CD4-positive, alpha-beta T cell (primary cell): ENCODE measurements at regions not wholly inside any gene's neighbourhood (a gene's known extent, or its start where the extent isn't known, plus 50 kb on each side); places are given as distances from the start of the nearest gene placed in this dataset.

ENCODE experiments used
- ATAC-seq: fragments of 200-7000 bp; cut with Tn5 transposase; one replicate; pipeline ENCODE4 v1.10.0; 2022; ENCODE audit warnings: mild to moderate bottlenecking; ENCODE audit not compliant: poor library complexity
- CTCF ChIA-PET: fragments of 350-600 bp; sonication (Branson Sonifier 250); formaldehyde crosslinking; loops from one replicate; lab custom pipeline; 2021; ENCODE audit warnings: antibody characterized with exemption, inconsistent platforms; lab: Charles Lee
- POLR2A ChIA-PET: fragments of 350-600 bp; sonication (Branson Sonifier 250); formaldehyde crosslinking; loops from one replicate; lab custom pipeline; 2021; ENCODE audit warnings: antibody characterized with exemption, inconsistent platforms; lab: Charles Lee
- DNase-seq, 14 experiments: peaks; one replicate each; pipeline ENCODE4 v3.0.0-alpha.2; 2013 to 2020; ENCODE audit warnings: mixed read lengths in 2 of 14
- H3K27ac ChIP-seq, 2 donors: one replicate each; pipeline versions ENCODE4 v1.5.1 to v1.7.0; 2013; ENCODE audit warnings: low read length in 2 of 2, low read depth in 1 of 2, mild to moderate bottlenecking in 1 of 2
- H3K27me3 ChIP-seq, 2 experiments: 1 replicate in 1 of 2; 2 replicates in 1 of 2; pipeline versions ENCODE4 v1.6.1 to v1.7.0; 2013; ENCODE audit warnings: low read length in 2 of 2, control low read depth in 1 of 2, mild to moderate bottlenecking in 1 of 2, moderate library complexity in 1 of 2; ENCODE audit not compliant: insufficient read depth in 2 of 2, control insufficient read depth in 1 of 2
- H3K36me3 ChIP-seq: one replicate; pipeline ENCODE4 v1.6.1; 2013; ENCODE audit warnings: low read length, control low read depth; ENCODE audit not compliant: insufficient read depth
- H3K4me1 ChIP-seq: one replicate; pipeline ENCODE4 v1.6.1; 2013; ENCODE audit warnings: low read length, control low read depth; ENCODE audit not compliant: insufficient read depth
- H3K4me3 ChIP-seq: one replicate; pipeline ENCODE4 v1.5.1; 2013; ENCODE audit warnings: mild to moderate bottlenecking, low read length, moderate library complexity
- H3K9me3 ChIP-seq, 2 experiments: 1 replicate in 1 of 2; 2 replicates in 1 of 2; pipeline versions ENCODE4 v1.6.1 to v1.7.0; 2013; ENCODE audit warnings: low read length in 2 of 2, mild to moderate bottlenecking in 2 of 2, control low read depth in 1 of 2, moderate library complexity in 1 of 2; ENCODE audit not compliant: control insufficient read depth in 1 of 2, insufficient read depth in 1 of 2
- H3K27ac Mint-ChIP-seq: one replicate; pipeline ENCODE4 v1.8.0; 2020; ENCODE audit warnings: mixed read lengths
- H3K27me3 Mint-ChIP-seq: one replicate; pipeline ENCODE4 v1.8.0; 2021; ENCODE audit warnings: mixed read lengths
- H3K36me3 Mint-ChIP-seq: one replicate; pipeline ENCODE4 v1.8.0; 2021; ENCODE audit warnings: low read depth, mixed read lengths
- H3K4me1 Mint-ChIP-seq: one replicate; pipeline ENCODE4 v1.8.0; 2021; ENCODE audit warnings: low read depth, mixed read lengths
- H3K4me3 Mint-ChIP-seq: one replicate; pipeline ENCODE4 v1.8.0; 2020; ENCODE audit warnings: mild to moderate bottlenecking, mixed read lengths
- H3K9me3 Mint-ChIP-seq: one replicate; pipeline ENCODE4 v1.8.0; 2020; ENCODE audit warnings: mixed read lengths
- intact Hi-C, 2 experiments: fragments of 100-400 bp; cut with DNase I in 1 of 2; cut with micrococcal nuclease in 1 of 2; formaldehyde crosslinking; loops; one replicate each; pipeline versions ENCODE4 v1.15.1 to v1.9.0; 2023 to 2025; cut with DNase I, micrococcal nuclease
- TF ChIP-seq, protein P1 (sequence below): fragments of 200-600 bp; IDR thresholded peaks from one replicate; pipeline ENCODE4 v1.8.0; 2022; ENCODE audit warnings: antibody characterized with exemption, mild to moderate bottlenecking

GRCh38 chr1:5399771-5400170, 592.5 kb downstream of the NPHP4 start:
- peaks cover 4% of the 10 kb centered on the region for H3K4me1 ChIP-seq
- H3K4me3 ChIP-seq, result no peak overlapping the region
- DNase-seq, result no peak
- Mint-ChIP-seq H3K4me3 (no peak overlapping the region), H3K36me3 (no peaks in the 10 kb centered on the region), H3K27ac (no peak overlapping the region), H3K4me1 (peaks cover 16% of the 10 kb centered on the region), H3K27me3 (no peaks in the 10 kb centered on the region), H3K9me3 (no peaks in the 10 kb centered on the region)
- TF ChIP-seq, protein P1, sequence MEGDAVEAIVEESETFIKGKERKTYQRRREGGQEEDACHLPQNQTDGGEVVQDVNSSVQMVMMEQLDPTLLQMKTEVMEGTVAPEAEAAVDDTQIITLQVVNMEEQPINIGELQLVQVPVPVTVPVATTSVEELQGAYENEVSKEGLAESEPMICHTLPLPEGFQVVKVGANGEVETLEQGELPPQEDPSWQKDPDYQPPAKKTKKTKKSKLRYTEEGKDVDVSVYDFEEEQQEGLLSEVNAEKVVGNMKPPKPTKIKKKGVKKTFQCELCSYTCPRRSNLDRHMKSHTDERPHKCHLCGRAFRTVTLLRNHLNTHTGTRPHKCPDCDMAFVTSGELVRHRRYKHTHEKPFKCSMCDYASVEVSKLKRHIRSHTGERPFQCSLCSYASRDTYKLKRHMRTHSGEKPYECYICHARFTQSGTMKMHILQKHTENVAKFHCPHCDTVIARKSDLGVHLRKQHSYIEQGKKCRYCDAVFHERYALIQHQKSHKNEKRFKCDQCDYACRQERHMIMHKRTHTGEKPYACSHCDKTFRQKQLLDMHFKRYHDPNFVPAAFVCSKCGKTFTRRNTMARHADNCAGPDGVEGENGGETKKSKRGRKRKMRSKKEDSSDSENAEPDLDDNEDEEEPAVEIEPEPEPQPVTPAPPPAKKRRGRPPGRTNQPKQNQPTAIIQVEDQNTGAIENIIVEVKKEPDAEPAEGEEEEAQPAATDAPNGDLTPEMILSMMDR, result no peak
- no peaks in the 10 kb centered on the region for H3K27me3 ChIP-seq
- H3K27ac ChIP-seq, result no peak overlapping the region
- intact Hi-C loops, result no loop called here
- no peak for ATAC-seq
- POLR2A ChIA-PET, result interaction anchor here (1.4 kb wide), 1 partner anchor 11 kb away, joined by 3 read pairs; no protein-coding TSS in a partner anchor
- H3K36me3 ChIP-seq, result no peaks in the 10 kb centered on the region
- CTCF ChIA-PET, result no interaction called here
- peaks cover 5 to 6% of the 10 kb centered on the region in 2 experiments for H3K9me3 ChIP-seq

GRCh38 chr1:5396593-5396992, 595.6 kb downstream of the NPHP4 start:
- peaks cover 42% of the 10 kb centered on the region for H3K4me1 Mint-ChIP-seq
- Histone ChIP-seq H3K4me1 (peaks cover 11% of the 10 kb centered on the region), H3K4me3 (no peak overlapping the region), H3K9me3 (peaks cover 0 to 5% of the 10 kb centered on the region in 2 experiments), H3K27me3 (no peaks in the 10 kb centered on the region), H3K27ac (no peak overlapping the region), H3K36me3 (no peaks in the 10 kb centered on the region)
- POLR2A ChIA-PET, result no interaction called here
- ATAC-seq (no peak), DNase-seq (no peak)
- TF ChIP-seq, protein P1, result no peak
- intact Hi-C loops, result no loop called here
- no peaks in the 10 kb centered on the region for H3K36me3 Mint-ChIP-seq
- no peaks in the 10 kb centered on the region for H3K27me3 Mint-ChIP-seq
- no peaks in the 10 kb centered on the region for H3K9me3 Mint-ChIP-seq
- H3K4me3 Mint-ChIP-seq, result no peak overlapping the region
- H3K27ac Mint-ChIP-seq, result no peak overlapping the region
- CTCF ChIA-PET, result no interaction called here

DNA sequence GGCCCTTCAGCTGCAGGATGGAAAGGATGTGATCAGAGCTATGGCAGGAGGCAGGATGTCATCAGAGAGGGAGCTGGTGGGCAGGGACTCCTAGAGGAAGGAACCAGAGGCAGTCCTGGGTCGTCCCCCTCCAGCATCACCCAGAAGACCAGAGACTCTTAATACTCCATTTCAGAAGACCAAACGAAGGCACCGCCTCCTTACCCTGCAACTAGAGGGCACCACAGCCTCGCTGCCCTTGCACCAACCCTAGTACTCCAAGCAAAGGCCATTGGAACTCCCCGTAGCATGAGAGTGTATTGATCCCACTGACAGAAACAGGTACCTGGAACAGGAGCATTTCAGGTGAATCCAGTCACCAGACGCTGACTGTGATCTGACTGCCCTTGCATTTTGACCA, 598.1 kb downstream of the NPHP4 start:
- H3K4me1 ChIP-seq, result peaks cover 36% of the 10 kb centered on the region
- Mint-ChIP-seq H3K27ac (no peak overlapping the region), H3K36me3 (no peaks in the 10 kb centered on the region), H3K4me3 (no peak overlapping the region), H3K9me3 (no peaks in the 10 kb centered on the region), H3K27me3 (no peaks in the 10 kb centered on the region), H3K4me1 (peaks cover 44% of the 10 kb centered on the region)
- ATAC-seq, result no peak
- ChIA-PET POLR2A (no interaction called here), CTCF (no interaction called here)
- no peak overlapping the region for H3K27ac ChIP-seq
- DNase-seq, result no peak
- TF ChIP-seq, protein P1, result no peak
- no peaks in the 10 kb centered on the region for H3K27me3 ChIP-seq
- intact Hi-C loops, result no loop called here
- H3K36me3 ChIP-seq, result no peaks in the 10 kb centered on the region
- H3K4me3 ChIP-seq, result no peak overlapping the region
- peaks cover 0 to 5% of the 10 kb centered on the region in 2 experiments for H3K9me3 ChIP-seq
